Ovary (tissue), 3 donors: ENCODE measurements at regions not wholly inside any gene's neighbourhood (a gene's known extent, or its start where the extent isn't known, plus 50 kb on each side); places are given as distances from the start of the nearest gene placed in this dataset.

Experiments
- CTCF ChIP-seq, 3 donors: fragments of 450-650 bp in 2 of 3; fragments of 200-600 bp in 1 of 3; IDR thresholded peaks; one replicate each; pipeline versions ENCODE4 v1.5.1 to v1.8.0; 2016 to 2022; ENCODE audit warnings: antibody characterized with exemption in 3 of 3, mild to moderate bottlenecking in 1 of 3
- EP300 ChIP-seq: sonication (generic); formaldehyde crosslinking; IDR thresholded peaks from one replicate; pipeline ENCODE4 v1.6.1; 2017; ENCODE audit warnings: antibody characterized with exemption
- donor health status: DM: no; HTN: no; CAD: no.

DNA sequence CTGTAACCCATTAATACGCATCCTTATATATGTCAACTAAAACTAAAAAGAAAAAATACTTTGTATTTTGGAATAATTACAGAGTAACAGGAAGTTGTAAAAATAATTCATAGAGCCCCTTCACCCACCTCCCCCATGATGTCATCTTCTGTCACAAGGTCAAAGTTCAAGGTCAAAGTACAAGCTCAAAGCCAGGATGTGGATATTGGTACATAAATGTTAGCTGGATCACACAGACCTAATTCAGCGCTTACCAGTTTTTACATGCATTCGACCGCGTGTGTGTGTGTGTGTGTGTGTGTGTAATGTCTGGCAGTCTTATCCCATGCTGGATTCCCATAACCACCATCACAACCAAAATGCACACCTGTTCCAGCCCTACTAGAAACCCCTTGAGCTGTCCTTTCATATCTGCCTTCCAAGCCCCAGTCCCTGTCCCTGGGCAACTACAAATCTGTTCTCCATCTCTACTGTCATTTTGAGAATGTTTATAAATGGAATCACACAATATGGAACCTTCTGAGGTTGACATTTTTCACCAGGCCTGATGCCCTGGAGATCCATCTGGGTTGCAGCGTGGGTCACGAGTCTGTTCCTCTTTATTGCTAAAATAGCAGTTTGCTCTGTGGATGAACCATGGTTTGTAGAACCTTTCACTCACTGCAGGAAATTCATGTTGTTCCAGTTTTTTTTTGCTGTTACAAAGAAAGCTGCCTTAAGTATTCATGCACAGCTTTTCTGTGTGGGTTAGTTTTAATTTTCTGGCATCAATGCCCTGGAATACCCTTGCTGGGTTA lies 153.6 kb upstream of the PITRM1 start:
- TF ChIP-seq CTCF (IDR thresholded peaks at IDR 0.05) (no peak), EP300 (no peak)
